WTC11 (cell line): ENCODE measurements at regions not wholly inside any gene's neighbourhood (a gene's known extent, or its start where the extent isn't known, plus 50 kb on each side); places are given as distances from the start of the nearest gene placed in this dataset.

Experiments used
- ATAC-seq: fragments of 200-7000 bp; cut with Tn5 transposase; 2 replicates; pipeline ENCODE4 v1.10.0; 2021; ENCODE audit warnings: mild to moderate bottlenecking, moderate library complexity
- CTCF ChIA-PET: fragments of 300-600 bp; sonication (Branson Sonifier 250); formaldehyde crosslinking; loops from one replicate; lab custom pipeline; 2021; ENCODE audit warnings: antibody characterized with exemption; lab: Charles Lee
- POLR2A ChIA-PET: fragments of 350-600 bp; sonication (Branson Sonifier 250); formaldehyde crosslinking; loops from one replicate; lab custom pipeline; 2021; ENCODE audit warnings: antibody characterized with exemption; lab: Charles Lee
- DNase-seq: peaks from one replicate; pipeline ENCODE4 v3.0.0; 2021; ENCODE audit warnings: low spot score
- H3K27ac Mint-ChIP-seq: 2 replicates; pipeline ENCODE4 v1.8.0; 2021; ENCODE audit warnings: mixed read lengths
- H3K27me3 Mint-ChIP-seq: 2 replicates; pipeline ENCODE4 v1.8.0; 2021; ENCODE audit warnings: low read depth, mild to moderate bottlenecking, moderate library complexity, mixed read lengths
- H3K36me3 Mint-ChIP-seq: 2 replicates; pipeline ENCODE4 v1.8.0; 2021; ENCODE audit warnings: mixed read lengths
- H3K4me1 Mint-ChIP-seq: 2 replicates; pipeline ENCODE4 v1.8.0; 2022; ENCODE audit warnings: mixed read lengths
- H3K4me3 Mint-ChIP-seq: 2 replicates; pipeline ENCODE4 v1.8.0; 2021; ENCODE audit warnings: mild to moderate bottlenecking, moderate library complexity, mixed read lengths
- H3K9me3 Mint-ChIP-seq: 2 replicates; pipeline ENCODE4 v1.8.0; 2021; ENCODE audit warnings: mixed read lengths
- ELF4 ChIP-seq: sonication (generic); formaldehyde crosslinking; IDR thresholded peaks from 2 replicates; pipeline ENCODE4 v1.8.1; 2022; ENCODE audit warnings: low read depth, mild to moderate bottlenecking, moderate library complexity, missing genetic modification reagents
- ESRRA ChIP-seq: sonication (generic); formaldehyde crosslinking; IDR thresholded peaks from 2 replicates; pipeline ENCODE4 v1.8.1; 2022; ENCODE audit warnings: mild to moderate bottlenecking, missing genetic modification reagents, borderline replicate concordance
- IRF2 ChIP-seq: sonication (generic); formaldehyde crosslinking; IDR thresholded peaks from 2 replicates; pipeline ENCODE4 v1.8.0; 2022; ENCODE audit warnings: low read depth, missing genetic modification reagents, borderline replicate concordance
- JAZF1 ChIP-seq: fragments of 250-450 bp; sonication (Bioruptor Pico); IDR thresholded peaks from 2 replicates; pipeline ENCODE4 v1.9.0; 2021; ENCODE audit warnings: moderate library complexity, mild to moderate bottlenecking, inconsistent platforms
- JUN ChIP-seq: sonication (generic); formaldehyde crosslinking; IDR thresholded peaks from 2 replicates; pipeline ENCODE4 v1.8.0; 2023; ENCODE audit warnings: mild to moderate bottlenecking, missing genetic modification reagents
- NFATC4 ChIP-seq: fragments of 250-450 bp; sonication (Bioruptor Pico); IDR thresholded peaks from 2 replicates; pipeline ENCODE4 v1.9.0; 2021; ENCODE audit warnings: mild to moderate bottlenecking
- OVOL2 ChIP-seq: fragments of 250-450 bp; sonication (Bioruptor Pico); IDR thresholded peaks from 2 replicates; pipeline ENCODE4 v1.9.0; 2021; ENCODE audit warnings: mild to moderate bottlenecking, borderline replicate concordance
- RORB ChIP-seq: fragments of 250-450 bp; sonication (Bioruptor Pico); IDR thresholded peaks from 2 replicates; pipeline ENCODE4 v1.9.0; 2021; ENCODE audit warnings: mild to moderate bottlenecking
- ZNF396 ChIP-seq: fragments of 250-450 bp; sonication (Bioruptor Pico); IDR thresholded peaks from 2 replicates; pipeline ENCODE4 v1.8.0; 2021; ENCODE audit warnings: mild to moderate bottlenecking, moderate library complexity, borderline replicate concordance
- TF ChIP-seq, protein P1 (sequence below): sonication (generic); formaldehyde crosslinking; conservative IDR thresholded peaks from 2 replicates; pipeline ENCODE4 v1.8.1; 2023; ENCODE audit warnings: mild to moderate bottlenecking, low read depth, missing genetic modification reagents, moderate library complexity
- TF ChIP-seq, protein P2 (sequence below): sonication (generic); formaldehyde crosslinking; IDR thresholded peaks from 2 replicates; pipeline ENCODE4 v1.8.0; 2022; ENCODE audit warnings: mild to moderate bottlenecking, missing genetic modification reagents
- TF ChIP-seq, protein P3 (sequence below): sonication (generic); formaldehyde crosslinking; IDR thresholded peaks from 2 replicates; pipeline ENCODE4 v1.8.1; 2022; ENCODE audit warnings: mild to moderate bottlenecking, missing genetic modification reagents, moderate library complexity, borderline replicate concordance
- TF ChIP-seq, protein P4 (sequence below): sonication (generic); formaldehyde crosslinking; IDR thresholded peaks from 2 replicates; pipeline ENCODE4 v1.8.0; 2022; ENCODE audit warnings: missing genetic modification reagents
- TF ChIP-seq, protein P5 (sequence below): fragments of 250-450 bp; sonication (Bioruptor Pico); IDR thresholded peaks from 2 replicates; pipeline ENCODE4 v2.1.2; 2022; ENCODE audit warnings: mild to moderate bottlenecking, moderate library complexity
- TF ChIP-seq, protein P6 (sequence below): fragments of 250-450 bp; sonication (Bioruptor Pico); IDR thresholded peaks from 2 replicates; pipeline ENCODE4 v1.8.0; 2021; ENCODE audit warnings: mild to moderate bottlenecking
- TF ChIP-seq, protein P7 (sequence below): sonication (generic); formaldehyde crosslinking; IDR thresholded peaks from 2 replicates; pipeline ENCODE4 v1.8.0; 2022; ENCODE audit warnings: mild to moderate bottlenecking, missing genetic modification reagents

DNA sequence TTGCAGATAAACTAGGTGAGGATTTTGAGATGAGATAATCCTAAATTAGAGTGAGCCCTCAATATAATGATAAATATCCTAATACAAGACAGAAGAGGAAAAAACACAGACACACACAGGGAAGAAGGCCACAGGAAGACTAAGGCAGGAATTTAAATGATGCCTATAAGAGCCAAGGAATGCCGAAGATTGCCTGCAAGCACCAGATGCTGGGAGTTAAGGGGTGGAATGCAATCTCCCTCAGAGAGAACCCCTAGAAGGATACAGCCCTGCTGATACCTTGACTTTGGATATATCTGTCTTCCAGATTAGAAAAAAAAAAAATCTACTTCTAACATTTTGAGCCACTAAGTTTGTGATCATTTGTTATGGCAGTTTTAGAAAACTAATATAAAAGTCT is 299.7 kb upstream of the PRMT6 start (continued):
- TF ChIP-seq, protein P1, sequence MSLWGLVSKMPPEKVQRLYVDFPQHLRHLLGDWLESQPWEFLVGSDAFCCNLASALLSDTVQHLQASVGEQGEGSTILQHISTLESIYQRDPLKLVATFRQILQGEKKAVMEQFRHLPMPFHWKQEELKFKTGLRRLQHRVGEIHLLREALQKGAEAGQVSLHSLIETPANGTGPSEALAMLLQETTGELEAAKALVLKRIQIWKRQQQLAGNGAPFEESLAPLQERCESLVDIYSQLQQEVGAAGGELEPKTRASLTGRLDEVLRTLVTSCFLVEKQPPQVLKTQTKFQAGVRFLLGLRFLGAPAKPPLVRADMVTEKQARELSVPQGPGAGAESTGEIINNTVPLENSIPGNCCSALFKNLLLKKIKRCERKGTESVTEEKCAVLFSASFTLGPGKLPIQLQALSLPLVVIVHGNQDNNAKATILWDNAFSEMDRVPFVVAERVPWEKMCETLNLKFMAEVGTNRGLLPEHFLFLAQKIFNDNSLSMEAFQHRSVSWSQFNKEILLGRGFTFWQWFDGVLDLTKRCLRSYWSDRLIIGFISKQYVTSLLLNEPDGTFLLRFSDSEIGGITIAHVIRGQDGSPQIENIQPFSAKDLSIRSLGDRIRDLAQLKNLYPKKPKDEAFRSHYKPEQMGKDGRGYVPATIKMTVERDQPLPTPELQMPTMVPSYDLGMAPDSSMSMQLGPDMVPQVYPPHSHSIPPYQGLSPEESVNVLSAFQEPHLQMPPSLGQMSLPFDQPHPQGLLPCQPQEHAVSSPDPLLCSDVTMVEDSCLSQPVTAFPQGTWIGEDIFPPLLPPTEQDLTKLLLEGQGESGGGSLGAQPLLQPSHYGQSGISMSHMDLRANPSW (CRISPR knock-in tag): no peak
- TF ChIP-seq, protein P2, sequence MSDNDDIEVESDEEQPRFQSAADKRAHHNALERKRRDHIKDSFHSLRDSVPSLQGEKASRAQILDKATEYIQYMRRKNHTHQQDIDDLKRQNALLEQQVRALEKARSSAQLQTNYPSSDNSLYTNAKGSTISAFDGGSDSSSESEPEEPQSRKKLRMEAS (CRISPR knock-in tag): no peak
- TF ChIP-seq, protein P3, sequence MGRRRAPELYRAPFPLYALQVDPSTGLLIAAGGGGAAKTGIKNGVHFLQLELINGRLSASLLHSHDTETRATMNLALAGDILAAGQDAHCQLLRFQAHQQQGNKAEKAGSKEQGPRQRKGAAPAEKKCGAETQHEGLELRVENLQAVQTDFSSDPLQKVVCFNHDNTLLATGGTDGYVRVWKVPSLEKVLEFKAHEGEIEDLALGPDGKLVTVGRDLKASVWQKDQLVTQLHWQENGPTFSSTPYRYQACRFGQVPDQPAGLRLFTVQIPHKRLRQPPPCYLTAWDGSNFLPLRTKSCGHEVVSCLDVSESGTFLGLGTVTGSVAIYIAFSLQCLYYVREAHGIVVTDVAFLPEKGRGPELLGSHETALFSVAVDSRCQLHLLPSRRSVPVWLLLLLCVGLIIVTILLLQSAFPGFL (CRISPR knock-in tag): no peak
- TF ChIP-seq OVOL2 (no peak), NFATC4 (CRISPR knock-in tag) (no peak), JAZF1 (CRISPR knock-in tag) (no peak)
- TF ChIP-seq, protein P4, sequence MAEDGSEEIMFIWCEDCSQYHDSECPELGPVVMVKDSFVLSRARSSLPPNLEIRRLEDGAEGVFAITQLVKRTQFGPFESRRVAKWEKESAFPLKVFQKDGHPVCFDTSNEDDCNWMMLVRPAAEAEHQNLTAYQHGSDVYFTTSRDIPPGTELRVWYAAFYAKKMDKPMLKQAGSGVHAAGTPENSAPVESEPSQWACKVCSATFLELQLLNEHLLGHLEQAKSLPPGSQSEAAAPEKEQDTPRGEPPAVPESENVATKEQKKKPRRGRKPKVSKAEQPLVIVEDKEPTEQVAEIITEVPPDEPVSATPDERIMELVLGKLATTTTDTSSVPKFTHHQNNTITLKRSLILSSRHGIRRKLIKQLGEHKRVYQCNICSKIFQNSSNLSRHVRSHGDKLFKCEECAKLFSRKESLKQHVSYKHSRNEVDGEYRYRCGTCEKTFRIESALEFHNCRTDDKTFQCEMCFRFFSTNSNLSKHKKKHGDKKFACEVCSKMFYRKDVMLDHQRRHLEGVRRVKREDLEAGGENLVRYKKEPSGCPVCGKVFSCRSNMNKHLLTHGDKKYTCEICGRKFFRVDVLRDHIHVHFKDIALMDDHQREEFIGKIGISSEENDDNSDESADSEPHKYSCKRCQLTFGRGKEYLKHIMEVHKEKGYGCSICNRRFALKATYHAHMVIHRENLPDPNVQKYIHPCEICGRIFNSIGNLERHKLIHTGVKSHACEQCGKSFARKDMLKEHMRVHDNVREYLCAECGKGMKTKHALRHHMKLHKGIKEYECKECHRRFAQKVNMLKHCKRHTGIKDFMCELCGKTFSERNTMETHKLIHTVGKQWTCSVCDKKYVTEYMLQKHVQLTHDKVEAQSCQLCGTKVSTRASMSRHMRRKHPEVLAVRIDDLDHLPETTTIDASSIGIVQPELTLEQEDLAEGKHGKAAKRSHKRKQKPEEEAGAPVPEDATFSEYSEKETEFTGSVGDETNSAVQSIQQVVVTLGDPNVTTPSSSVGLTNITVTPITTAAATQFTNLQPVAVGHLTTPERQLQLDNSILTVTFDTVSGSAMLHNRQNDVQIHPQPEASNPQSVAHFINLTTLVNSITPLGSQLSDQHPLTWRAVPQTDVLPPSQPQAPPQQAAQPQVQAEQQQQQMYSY (CRISPR knock-in tag): no peak
- TF ChIP-seq, all 79 proteins: peak for 0

DNA sequence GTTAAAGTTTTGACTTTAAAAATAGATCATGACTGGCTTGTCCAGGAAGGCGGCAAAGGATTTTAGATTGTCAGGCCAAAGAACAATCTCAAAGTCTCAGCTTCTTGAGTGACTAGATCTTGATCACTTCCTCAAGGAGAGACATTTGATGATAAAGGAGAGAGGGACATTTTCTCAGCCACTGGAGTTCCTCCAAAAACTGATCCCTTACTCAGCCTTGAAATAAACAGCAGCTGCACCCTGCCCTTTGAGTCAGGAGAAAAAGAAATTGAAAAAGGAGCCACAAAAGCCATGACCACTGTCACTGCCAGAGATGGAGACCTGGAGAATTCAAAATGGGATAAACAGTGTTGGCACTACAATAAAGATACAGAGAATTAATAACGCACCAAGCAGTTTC is 288.4 kb upstream of the PRMT6 start:
- no peak for DNase-seq
- CTCF ChIA-PET: no interaction called here
- H3K36me3 Mint-ChIP-seq: no peaks in the 10 kb centered on the region
- no peak overlapping the region for H3K27ac Mint-ChIP-seq
- POLR2A ChIA-PET: no interaction called here
- no peaks in the 10 kb centered on the region for H3K27me3 Mint-ChIP-seq
- peaks cover 6% of the 10 kb centered on the region for H3K4me1 Mint-ChIP-seq
- H3K4me3 Mint-ChIP-seq: no peak overlapping the region
- peaks cover 2% of the 10 kb centered on the region; the same call in 1 of the 2 replicates for H3K9me3 Mint-ChIP-seq
- ATAC-seq: no peak
- TF ChIP-seq IRF2 (CRISPR knock-in tag) (no peak), ZNF396 (CRISPR knock-in tag) (no peak), JUN (CRISPR knock-in tag) (no peak), ELF4 (CRISPR knock-in tag) (no peak), ESRRA (no peak), RORB (CRISPR knock-in tag) (no peak)
- TF ChIP-seq, protein P5, sequence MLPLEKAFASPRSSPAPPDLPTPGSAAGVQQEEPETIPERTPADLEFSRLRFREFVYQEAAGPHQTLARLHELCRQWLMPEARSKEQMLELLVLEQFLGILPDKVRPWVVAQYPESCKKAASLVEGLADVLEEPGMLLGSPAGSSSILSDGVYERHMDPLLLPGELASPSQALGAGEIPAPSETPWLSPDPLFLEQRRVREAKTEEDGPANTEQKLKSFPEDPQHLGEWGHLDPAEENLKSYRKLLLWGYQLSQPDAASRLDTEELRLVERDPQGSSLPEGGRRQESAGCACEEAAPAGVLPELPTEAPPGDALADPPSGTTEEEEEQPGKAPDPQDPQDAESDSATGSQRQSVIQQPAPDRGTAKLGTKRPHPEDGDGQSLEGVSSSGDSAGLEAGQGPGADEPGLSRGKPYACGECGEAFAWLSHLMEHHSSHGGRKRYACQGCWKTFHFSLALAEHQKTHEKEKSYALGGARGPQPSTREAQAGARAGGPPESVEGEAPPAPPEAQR: no peak
- TF ChIP-seq, protein P3 (CRISPR knock-in tag): no peak
- TF ChIP-seq, protein P4 (CRISPR knock-in tag): no peak
- TF ChIP-seq, protein P6, sequence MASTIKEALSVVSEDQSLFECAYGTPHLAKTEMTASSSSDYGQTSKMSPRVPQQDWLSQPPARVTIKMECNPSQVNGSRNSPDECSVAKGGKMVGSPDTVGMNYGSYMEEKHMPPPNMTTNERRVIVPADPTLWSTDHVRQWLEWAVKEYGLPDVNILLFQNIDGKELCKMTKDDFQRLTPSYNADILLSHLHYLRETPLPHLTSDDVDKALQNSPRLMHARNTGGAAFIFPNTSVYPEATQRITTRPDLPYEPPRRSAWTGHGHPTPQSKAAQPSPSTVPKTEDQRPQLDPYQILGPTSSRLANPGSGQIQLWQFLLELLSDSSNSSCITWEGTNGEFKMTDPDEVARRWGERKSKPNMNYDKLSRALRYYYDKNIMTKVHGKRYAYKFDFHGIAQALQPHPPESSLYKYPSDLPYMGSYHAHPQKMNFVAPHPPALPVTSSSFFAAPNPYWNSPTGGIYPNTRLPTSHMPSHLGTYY: no peak
- TF ChIP-seq, protein P7, sequence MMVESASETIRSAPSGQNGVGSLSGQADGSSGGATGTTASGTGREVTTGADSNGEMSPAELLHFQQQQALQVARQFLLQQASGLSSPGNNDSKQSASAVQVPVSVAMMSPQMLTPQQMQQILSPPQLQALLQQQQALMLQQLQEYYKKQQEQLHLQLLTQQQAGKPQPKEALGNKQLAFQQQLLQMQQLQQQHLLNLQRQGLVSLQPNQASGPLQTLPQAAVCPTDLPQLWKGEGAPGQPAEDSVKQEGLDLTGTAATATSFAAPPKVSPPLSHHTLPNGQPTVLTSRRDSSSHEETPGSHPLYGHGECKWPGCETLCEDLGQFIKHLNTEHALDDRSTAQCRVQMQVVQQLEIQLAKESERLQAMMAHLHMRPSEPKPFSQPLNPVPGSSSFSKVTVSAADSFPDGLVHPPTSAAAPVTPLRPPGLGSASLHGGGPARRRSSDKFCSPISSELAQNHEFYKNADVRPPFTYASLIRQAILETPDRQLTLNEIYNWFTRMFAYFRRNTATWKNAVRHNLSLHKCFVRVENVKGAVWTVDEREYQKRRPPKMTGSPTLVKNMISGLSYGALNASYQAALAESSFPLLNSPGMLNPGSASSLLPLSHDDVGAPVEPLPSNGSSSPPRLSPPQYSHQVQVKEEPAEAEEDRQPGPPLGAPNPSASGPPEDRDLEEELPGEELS (CRISPR knock-in tag): no peak
